ENCODE measurements at regions not wholly inside any gene's neighbourhood (a gene's known extent, or its start where the extent isn't known, plus 50 kb on each side); places are given as distances from the start of the nearest gene placed in this dataset.
A peak's percentile ranks its signal among the peaks of the same experiment; 100 is the strongest.

GRCh38 chr15:89409184-89410038 lies 74.8 kb upstream of the POLG start:
- BruUV-seq (replicated peaks), result no TSS peak
- intact Hi-C loops (cut with micrococcal nuclease; ENCODE audit: unreplicated experiment), result no loop called here
- H3K27ac Mint-ChIP-seq (ENCODE audit: unreplicated experiment), result no peak overlapping the region
- H3K4me1 Mint-ChIP-seq (ENCODE audit: low read depth, unreplicated experiment), result no peaks in the 10 kb centered on the region
- peak overlapping the region; percentile 36 for H3K4me3 Mint-ChIP-seq (ENCODE audit: low read depth, unreplicated experiment)
- no peak for DNase-seq
- H3K27me3 Mint-ChIP-seq (ENCODE audit: unreplicated experiment), result peaks cover 100% of the 10 kb centered on the region
- CTCF ChIA-PET, result no interaction called here
- TF ChIP-seq, protein P1, sequence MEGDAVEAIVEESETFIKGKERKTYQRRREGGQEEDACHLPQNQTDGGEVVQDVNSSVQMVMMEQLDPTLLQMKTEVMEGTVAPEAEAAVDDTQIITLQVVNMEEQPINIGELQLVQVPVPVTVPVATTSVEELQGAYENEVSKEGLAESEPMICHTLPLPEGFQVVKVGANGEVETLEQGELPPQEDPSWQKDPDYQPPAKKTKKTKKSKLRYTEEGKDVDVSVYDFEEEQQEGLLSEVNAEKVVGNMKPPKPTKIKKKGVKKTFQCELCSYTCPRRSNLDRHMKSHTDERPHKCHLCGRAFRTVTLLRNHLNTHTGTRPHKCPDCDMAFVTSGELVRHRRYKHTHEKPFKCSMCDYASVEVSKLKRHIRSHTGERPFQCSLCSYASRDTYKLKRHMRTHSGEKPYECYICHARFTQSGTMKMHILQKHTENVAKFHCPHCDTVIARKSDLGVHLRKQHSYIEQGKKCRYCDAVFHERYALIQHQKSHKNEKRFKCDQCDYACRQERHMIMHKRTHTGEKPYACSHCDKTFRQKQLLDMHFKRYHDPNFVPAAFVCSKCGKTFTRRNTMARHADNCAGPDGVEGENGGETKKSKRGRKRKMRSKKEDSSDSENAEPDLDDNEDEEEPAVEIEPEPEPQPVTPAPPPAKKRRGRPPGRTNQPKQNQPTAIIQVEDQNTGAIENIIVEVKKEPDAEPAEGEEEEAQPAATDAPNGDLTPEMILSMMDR (IDR thresholded peaks at IDR 0.05; ENCODE audit: unreplicated experiment), result no peak
- no peaks in the 10 kb centered on the region for H3K9me3 Mint-ChIP-seq (ENCODE audit: low read depth, unreplicated experiment)
- H3K36me3 Mint-ChIP-seq (ENCODE audit: insufficient read depth, unreplicated experiment), result no peaks in the 10 kb centered on the region

- DNase-seq, result no peak
Observed at GRCh38 chr15:89408372-89409183, 74.0 kb upstream of the POLG start.

GRCh38 chr15:89406940-89407607 lies 72.5 kb upstream of the POLG start:
- Mint-ChIP-seq H3K9me3 (ENCODE audit: low read depth, unreplicated experiment) (no peaks in the 10 kb centered on the region), H3K4me3 (ENCODE audit: low read depth, unreplicated experiment) (peak overlapping the region; percentile 52), H3K27ac (ENCODE audit: unreplicated experiment) (no peak overlapping the region), H3K4me1 (ENCODE audit: low read depth, unreplicated experiment) (no peaks in the 10 kb centered on the region), H3K27me3 (ENCODE audit: unreplicated experiment) (peaks cover 100% of the 10 kb centered on the region), H3K36me3 (ENCODE audit: insufficient read depth, unreplicated experiment) (no peaks in the 10 kb centered on the region)
- DNase-seq, result peak; percentile 37
- TF ChIP-seq, protein P1 (IDR thresholded peaks at IDR 0.05; ENCODE audit: unreplicated experiment), result no peak
- CTCF ChIA-PET, result interaction anchor here (1.2 kb wide), 1 partner anchor 48 kb away, joined by 5 read pairs; no protein-coding TSS in a partner anchor
- intact Hi-C loops (cut with micrococcal nuclease; ENCODE audit: unreplicated experiment), result no loop called here
- no TSS peak for BruUV-seq (replicated peaks)

More at GRCh38 chr15:89408372-89409183, 74.0 kb upstream of the POLG start:
- TF ChIP-seq, protein P1 (IDR thresholded peaks at IDR 0.05; ENCODE audit: unreplicated experiment), result no peak
- Mint-ChIP-seq H3K27ac (ENCODE audit: unreplicated experiment) (no peak overlapping the region), H3K4me1 (ENCODE audit: low read depth, unreplicated experiment) (no peaks in the 10 kb centered on the region), H3K4me3 (ENCODE audit: low read depth, unreplicated experiment) (peak overlapping the region; percentile 36), H3K27me3 (ENCODE audit: unreplicated experiment) (peaks cover 100% of the 10 kb centered on the region), H3K9me3 (ENCODE audit: low read depth, unreplicated experiment) (no peaks in the 10 kb centered on the region), H3K36me3 (ENCODE audit: insufficient read depth, unreplicated experiment) (no peaks in the 10 kb centered on the region)
- intact Hi-C loops (cut with micrococcal nuclease; ENCODE audit: unreplicated experiment), result no loop called here
- no TSS peak for BruUV-seq (replicated peaks)
- CTCF ChIA-PET, result interaction anchor here (0.5 to 0.9 kb wide), 2 partner anchors 9 to 576 kb away, joined by 3 read pairs; no protein-coding TSS in a partner anchor

GRCh38 chr15:89406218-89406939 lies 71.8 kb upstream of the POLG start:
- BruUV-seq (replicated peaks), result no TSS peak
- no peaks in the 10 kb centered on the region for H3K9me3 Mint-ChIP-seq (ENCODE audit: low read depth, unreplicated experiment)
- intact Hi-C loops (cut with micrococcal nuclease; ENCODE audit: unreplicated experiment), result no loop called here
- CTCF ChIA-PET, result no interaction called here
- H3K4me1 Mint-ChIP-seq (ENCODE audit: low read depth, unreplicated experiment), result no peaks in the 10 kb centered on the region
- no peak for DNase-seq
- H3K27ac Mint-ChIP-seq (ENCODE audit: unreplicated experiment), result no peak overlapping the region
- TF ChIP-seq, protein P1 (IDR thresholded peaks at IDR 0.05; ENCODE audit: unreplicated experiment), result no peak
- H3K27me3 Mint-ChIP-seq (ENCODE audit: unreplicated experiment), result peaks cover 100% of the 10 kb centered on the region
- peak overlapping the region; percentile 52 for H3K4me3 Mint-ChIP-seq (ENCODE audit: low read depth, unreplicated experiment)
- no peaks in the 10 kb centered on the region for H3K36me3 Mint-ChIP-seq (ENCODE audit: insufficient read depth, unreplicated experiment)

Data from Calu3 (cell line).